Dermis microvascular lymphatic vessel endothelial cell (primary cell): ENCODE measurements at regions not wholly inside any gene's neighbourhood (a gene's known extent, or its start where the extent isn't known, plus 50 kb on each side); places are given as distances from the start of the nearest gene placed in this dataset.

Experiments used
- DNase-seq, 2 donors: peaks; one replicate each; pipeline versions ENCODE4 v3.0.0 to v3.0.0-alpha.2; 2010; ENCODE audit warnings: low read depth in 2 of 2

DNA sequence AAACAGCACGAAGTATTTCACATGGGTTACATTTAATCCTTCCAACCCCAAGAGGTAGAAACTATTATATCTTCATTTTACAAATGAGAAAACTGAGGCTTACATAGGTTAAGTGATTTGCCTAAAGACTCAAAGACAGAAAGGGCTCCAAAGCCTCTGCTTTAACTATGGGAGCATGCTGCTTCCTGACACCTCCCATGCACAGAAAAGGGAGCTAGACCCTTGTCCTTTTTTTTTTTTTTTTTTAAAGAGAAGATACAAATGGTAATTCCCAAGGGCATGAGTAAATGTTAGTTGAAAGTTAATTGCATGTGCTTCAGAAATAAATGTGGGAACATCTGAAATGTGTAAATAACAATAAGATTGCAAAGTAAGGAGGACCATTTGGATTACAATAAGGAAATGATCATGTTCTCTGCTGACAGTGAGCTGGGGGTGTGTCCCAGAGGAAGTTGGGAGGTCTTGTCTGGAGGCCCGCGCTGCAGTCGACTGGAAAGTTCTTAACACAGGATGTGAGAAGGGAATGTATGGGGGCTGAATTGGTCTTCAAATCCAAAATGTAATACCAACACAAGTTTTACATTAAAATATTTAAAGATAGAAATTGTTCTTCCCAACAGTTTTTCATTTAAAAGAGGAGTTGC lies 500.3 kb downstream of the KLF12 start:
- DNase-seq: no peak

GRCh38 chr13:73631411-73631810 lies 502.8 kb downstream of the KLF12 start:
- DNase-seq: no peak

- DNase-seq: no peak
Measured at GRCh38 chr13:73625562-73626339, 508.5 kb downstream of the KLF12 start.

DNA sequence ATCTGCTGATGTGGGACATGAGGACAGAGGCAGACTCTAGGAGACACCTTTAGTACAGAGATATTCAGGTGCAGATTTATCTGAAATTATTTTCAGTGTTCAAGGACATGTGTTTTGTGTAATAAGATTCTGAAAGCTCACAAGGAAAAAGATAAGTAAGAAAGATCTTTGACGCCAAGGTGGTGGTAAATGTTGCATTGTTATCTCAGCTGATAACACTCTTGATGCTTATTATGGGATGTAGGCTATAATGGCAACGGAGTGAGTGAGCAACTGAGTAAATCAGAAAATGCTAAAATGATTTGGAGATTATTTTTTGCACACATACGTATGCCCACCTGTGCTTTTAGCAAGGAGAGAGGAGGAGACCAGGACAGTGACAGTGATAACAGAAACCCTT lies 510.9 kb downstream of the KLF12 start:
- DNase-seq: no peak

GRCh38 chr13:73622381-73622780 lies 511.8 kb downstream of the KLF12 start:
- DNase-seq: peak; percentile 5 to 10

DNA sequence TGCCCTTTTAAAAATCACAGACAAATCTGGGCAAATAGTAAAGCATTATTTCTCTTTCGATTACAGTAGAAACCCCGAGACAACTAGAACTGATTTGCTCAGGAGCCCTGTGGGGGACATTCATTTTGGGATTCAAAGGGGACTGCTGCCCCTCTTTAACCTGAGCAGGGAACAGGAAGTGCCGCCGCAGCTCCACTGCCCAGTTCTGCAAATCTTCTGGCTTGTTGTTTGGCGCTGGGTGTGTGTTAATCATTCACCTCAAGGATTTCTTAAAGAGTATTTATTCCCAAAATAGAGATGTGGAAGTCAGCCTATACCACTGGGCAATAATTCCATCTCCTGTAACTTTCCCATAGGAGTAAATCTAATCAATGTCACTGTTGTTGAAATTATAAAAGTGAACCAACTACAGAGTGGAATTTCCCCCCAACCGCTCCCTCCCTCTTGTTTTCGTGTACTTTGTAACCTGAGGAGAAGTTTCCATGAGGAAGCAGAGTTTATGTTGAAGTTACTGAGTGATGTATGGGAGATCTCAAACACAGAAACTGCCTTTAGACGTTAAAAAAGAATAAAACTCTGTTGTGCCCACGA lies 515.8 kb downstream of the KLF12 start:
- DNase-seq: no peak

DNA sequence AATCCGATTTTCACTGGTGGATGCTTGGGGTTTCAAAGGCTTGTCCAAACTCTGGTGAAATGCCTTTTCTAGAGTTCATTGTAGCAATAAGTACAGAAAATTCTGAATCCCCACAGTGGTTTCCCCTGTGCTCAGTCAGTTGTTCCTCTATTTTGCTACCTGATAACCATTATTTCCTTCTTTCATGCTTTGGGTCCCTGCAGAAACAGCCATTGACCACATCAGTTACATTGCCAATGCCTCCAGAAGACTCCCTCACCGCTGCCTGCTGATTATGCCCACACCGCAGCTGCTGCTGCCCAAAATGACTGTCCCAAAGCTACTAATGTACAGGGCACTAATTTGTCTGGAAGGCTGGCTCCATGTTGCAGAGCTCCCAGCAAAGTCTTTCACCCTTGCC lies 517.3 kb downstream of the KLF12 start:
- no peak for DNase-seq

- no peak for DNase-seq
Measured at GRCh38 chr13:73610799-73611592, 523.2 kb downstream of the KLF12 start.

DNA sequence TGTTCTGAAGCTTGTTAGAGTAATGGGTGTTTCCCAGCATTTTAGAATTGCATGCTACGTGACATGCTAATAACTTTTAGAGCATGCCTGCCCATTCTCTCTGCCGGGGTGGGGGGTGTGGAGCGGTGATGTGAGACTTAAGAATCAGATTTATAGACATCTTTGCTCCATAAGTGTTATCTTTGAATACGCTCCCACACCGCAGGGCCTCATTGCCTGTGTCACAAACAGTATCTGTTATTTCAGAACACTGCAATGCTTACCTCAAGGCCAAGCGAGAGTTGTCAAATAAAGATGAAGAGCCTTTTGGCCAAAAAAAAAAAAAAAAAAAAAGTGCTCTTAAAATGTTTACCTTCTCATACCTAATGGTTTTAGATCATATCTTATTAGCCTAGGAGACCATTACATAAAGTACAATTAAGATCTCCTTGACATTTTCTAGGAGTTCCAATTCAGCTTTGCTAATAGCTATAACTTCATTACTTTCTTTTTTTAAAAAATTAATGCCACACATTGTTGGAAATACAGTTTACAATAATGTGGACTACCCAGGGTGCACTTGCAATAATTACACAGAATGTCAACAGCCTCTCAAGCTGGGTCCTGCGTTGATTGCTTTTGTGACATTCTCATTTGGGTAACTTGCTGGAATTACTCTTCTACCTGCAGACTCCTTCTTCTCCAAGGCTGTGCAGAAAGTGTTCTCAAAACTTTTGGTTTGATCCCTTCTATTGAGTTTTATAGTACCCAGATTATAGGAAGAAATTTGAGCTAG lies 525.3 kb downstream of the KLF12 start:
- no peak for DNase-seq

DNA sequence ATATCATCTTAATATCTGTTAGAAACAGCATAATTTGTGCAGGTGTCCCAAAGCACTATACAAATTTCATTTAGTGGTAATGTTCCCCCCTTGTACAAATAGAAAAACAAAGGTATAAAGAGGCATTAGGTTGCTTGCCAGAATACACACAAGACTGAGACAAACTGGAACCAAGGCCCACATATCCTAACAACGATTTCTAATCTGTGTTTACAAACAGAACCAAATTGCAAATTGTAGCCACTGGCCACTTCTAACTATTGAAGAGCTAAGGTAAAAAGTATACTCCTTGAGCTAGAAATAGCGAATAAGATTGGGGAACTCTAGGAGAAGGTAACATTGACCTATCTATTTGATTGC lies 526.1 kb downstream of the KLF12 start:
- DNase-seq: no peak

DNA sequence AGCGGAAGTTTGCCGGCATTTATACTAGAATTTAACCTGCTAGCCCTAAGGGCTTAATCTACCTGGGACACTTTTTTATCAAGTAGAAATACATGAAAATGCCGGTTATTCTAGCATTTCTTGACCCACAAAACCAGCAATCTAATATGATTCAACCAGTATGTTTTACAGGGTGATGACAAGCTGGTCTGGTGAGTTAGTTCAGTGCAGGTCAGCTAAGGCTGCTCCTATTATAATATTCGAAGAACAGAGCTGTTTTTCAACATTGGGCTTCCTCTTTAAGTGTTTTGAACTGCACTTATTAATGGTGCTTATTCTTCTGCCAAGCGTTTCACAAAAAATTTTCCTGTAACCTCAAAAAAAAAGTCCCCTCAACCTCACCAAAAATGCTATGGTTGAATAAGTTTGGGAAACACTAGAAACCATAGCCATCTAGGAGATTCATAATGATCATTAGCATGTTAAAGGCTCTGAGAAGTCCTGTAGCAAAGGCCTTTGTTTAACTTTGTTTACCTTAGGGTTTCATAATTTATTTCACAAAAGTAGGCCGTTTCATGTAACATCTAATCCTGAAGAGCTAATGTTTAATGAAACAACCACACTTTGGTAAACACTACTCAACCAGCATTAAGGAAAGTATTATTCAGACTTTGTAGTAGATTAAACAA lies 526.6 kb downstream of the KLF12 start:
- DNase-seq: no peak

DNA sequence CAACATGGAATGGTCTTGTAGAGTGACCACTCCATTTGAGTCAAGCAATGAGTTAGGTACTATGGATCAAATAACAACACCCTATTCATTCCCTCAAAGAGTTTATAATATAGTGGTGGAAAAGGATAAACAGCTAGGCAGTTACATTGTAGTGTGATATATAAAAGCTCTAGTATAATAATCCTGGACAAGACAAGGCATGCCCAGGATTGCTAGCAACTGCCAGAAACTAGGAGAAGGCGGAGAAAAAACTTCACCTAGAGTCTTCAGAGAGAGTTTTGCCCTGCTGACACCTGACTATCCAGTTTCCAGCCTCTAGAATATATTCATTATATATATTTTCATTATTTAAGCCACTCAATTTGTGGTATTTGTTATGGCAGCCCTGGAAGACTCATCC lies 530.6 kb downstream of the KLF12 start:
- DNase-seq: no peak

GRCh38 chr13:73602295-73602694 lies 531.9 kb downstream of the KLF12 start:
- DNase-seq: peak in 1 of 2 donors; percentile 3

DNA sequence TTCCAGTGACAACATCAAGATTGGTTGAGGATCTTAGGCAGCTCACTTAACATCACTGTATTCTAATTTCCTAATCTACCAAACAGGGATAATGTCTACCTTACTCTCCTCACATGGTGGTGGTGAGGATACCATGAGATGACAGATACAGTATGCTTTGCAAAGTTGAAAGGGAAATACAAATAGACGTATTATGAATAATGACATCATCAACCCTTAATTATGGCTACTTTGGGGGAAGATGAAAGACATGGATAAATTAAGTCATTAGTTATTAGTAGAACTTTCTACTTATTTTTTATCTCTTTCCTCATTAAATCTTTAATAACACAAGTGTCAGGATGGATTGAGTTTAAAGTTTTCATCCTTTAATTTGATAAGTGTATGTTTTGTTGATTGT lies 532.5 kb downstream of the KLF12 start:
- DNase-seq: no peak

- no peak for DNase-seq
Measured at GRCh38 chr13:73599232-73600128, 534.7 kb downstream of the KLF12 start.

DNA sequence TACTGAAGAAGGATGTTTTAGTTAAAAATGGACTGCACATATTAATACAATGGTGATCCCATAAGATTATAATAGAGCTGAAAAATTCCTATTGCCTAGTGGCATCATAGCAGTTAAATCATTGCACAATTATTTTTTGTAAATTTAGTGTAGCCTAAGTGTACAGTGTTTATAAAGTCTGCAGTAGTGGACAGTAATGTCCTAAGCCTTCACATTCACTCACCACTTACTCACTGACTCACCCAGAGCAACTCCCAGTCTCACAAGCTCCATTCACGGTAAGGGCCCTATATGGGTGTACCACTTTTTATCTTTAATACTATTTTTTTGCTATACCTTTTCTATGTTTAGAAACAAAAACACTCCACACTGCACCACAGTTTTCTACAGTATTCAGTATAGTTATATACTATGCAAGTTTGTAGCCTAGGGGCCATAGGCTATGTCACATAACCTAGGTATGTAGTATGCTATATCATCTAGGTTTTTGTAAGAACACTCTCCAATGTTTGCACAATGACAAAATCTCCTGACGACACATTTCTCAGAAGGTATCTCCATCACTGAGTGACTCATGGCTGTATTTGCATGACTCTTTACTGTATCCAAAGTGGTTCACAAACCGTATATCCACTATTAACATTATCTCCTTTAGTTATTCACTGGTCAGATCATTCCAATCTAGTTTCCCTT lies 536.0 kb downstream of the KLF12 start:
- no peak for DNase-seq

DNA sequence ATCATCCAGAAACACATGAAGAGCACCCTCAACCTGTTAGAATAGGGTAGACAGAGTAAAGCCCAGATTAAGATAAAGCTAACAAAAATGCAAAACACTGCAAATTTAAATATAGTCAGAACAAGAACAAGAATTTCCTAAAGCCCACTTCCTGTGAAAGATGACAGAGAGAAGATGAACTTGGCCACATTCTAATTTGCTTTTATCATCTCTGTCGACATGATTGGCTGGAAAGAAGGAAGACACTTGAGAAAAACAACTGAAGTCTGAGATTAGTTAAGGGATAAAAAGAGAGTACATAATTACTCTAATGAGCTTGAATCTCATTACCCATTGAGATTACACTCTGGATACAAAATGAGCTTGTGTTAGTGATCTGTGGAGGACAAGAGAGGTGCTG lies 537.6 kb downstream of the KLF5 start:
- DNase-seq: no peak

DNA sequence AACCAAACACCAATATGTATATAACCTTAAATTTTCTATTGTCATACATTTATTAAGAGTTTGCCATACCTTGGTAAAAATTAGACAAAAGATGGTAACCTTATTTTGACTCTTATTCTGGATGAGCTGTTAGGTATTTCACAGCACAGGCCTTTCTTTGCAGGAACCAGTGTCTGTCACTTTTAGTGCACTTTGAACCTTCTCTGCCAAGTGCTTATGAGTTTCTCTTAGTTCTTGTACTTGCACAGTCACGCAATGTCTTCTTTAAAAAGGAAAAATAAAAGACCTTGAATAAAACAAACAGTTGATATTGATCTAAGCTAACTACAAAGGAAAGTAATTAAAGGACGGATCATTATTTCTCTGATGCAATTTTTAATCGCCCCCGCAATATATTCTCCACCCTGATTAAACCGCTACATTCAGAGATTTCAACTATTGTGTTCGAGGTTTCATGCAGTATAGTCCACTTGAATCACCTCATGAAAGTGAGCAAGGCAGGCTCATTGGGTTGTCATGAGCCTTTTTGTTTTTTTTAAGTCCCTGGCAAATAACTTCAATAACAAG lies 534.5 kb downstream of the KLF5 start:
- DNase-seq: no peak

GRCh38 chr13:73591861-73592260 lies 533.1 kb downstream of the KLF5 start:
- no peak for DNase-seq
